PC-9 (cell line): ENCODE measurements at regions not wholly inside any gene's neighbourhood (a gene's known extent, or its start where the extent isn't known, plus 50 kb on each side); places are given as distances from the start of the nearest gene placed in this dataset.

Source experiments
- BruUV-seq: library from RNA; stranded (reverse); fragments of 400-500 nt; replicated peaks from 2 replicates; lab custom pipeline; 2021; lab: Mats Ljungman, UMichigan
- CTCF ChIA-PET: fragments of 300-600 bp; sonication (Branson Sonifier 250); formaldehyde crosslinking; loops from one replicate; lab custom pipeline; 2022; ENCODE audit warnings: antibody characterized with exemption; lab: Charles Lee
- POLR2A ChIA-PET: fragments of 300-600 bp; sonication (Branson Sonifier 250); formaldehyde crosslinking; loops from one replicate; lab custom pipeline; 2022; ENCODE audit warnings: antibody characterized with exemption; ENCODE audit not compliant: unreplicated experiment; lab: Charles Lee
- DNase-seq, 2 experiments: peaks; one replicate each; pipeline versions ENCODE4 v3.0.0 to v3.0.0-alpha.2; 2015 to 2022; ENCODE audit warnings: mixed read lengths in 1 of 2
- H2AFZ ChIP-seq: fragments of 200-600 bp; sonication (generic); 2 replicates; pipeline ENCODE4 v1.8.1; 2017; ENCODE audit warnings: antibody characterized with exemption
- H3F3A ChIP-seq: fragments of 200-600 bp; sonication (generic); 2 replicates; pipeline ENCODE4 v1.8.1; 2017; ENCODE audit warnings: antibody characterized with exemption, mild to moderate bottlenecking, low read depth; ENCODE audit not compliant: insufficient read depth
- H3K27ac ChIP-seq: fragments of 200-600 bp; sonication (generic); 2 replicates; pipeline ENCODE4 v1.6.1; 2016; ENCODE audit warnings: mixed run types
- H3K27me3 ChIP-seq: fragments of 200-600 bp; sonication (generic); 2 replicates; pipeline ENCODE4 v1.6.1; 2016; ENCODE audit warnings: low read depth, mixed run types; ENCODE audit not compliant: insufficient read depth
- H3K36me3 ChIP-seq: fragments of 200-600 bp; sonication (generic); 2 replicates; pipeline ENCODE4 v1.6.1; 2016; ENCODE audit warnings: low read depth, mixed run types
- H3K4me1 ChIP-seq: fragments of 200-600 bp; sonication (generic); replicated peaks from 2 replicates; pipeline ENCODE4 v1.6.1; 2016; ENCODE audit warnings: mixed run types; ENCODE audit not compliant: insufficient read depth
- H3K4me2 ChIP-seq: fragments of 200-600 bp; sonication (generic); 2 replicates; pipeline ENCODE4 v1.6.1; 2017; ENCODE audit warnings: mixed run types
- H3K4me3 ChIP-seq: fragments of 200-600 bp; sonication (generic); 2 replicates; pipeline ENCODE4 v1.6.1; 2016; ENCODE audit warnings: mixed run types
- H3K79me2 ChIP-seq: fragments of 200-600 bp; sonication (generic); 2 replicates; pipeline ENCODE4 v1.6.1; 2017; ENCODE audit warnings: low read depth, mixed run types
- H3K9me2 ChIP-seq: fragments of 200-600 bp; sonication (generic); 2 replicates; pipeline ENCODE4 v1.8.1; 2017; ENCODE audit warnings: mild to moderate bottlenecking; ENCODE audit not compliant: insufficient read depth
- H3K9me3 ChIP-seq: fragments of 200-600 bp; sonication (generic); 2 replicates; pipeline ENCODE4 v1.8.1; 2016; ENCODE audit warnings: low read depth; ENCODE audit not compliant: insufficient read depth
- H4K20me1 ChIP-seq: fragments of 200-600 bp; sonication (generic); 2 replicates; pipeline ENCODE4 v1.8.1; 2017; ENCODE audit not compliant: insufficient read depth
- EZH2 ChIP-seq: fragments of 200-600 bp; sonication (generic); IDR thresholded peaks from 2 replicates; pipeline ENCODE4 v1.8.0; 2017; ENCODE audit warnings: antibody characterized with exemption, low read depth
- intact Hi-C: fragments of 100-400 bp; cut with micrococcal nuclease; formaldehyde crosslinking; loops from one replicate; pipeline ENCODE4 v1.10.0; 2022; ENCODE audit not compliant: unreplicated experiment
- TF ChIP-seq, protein P1 (sequence below): fragments of 200-600 bp; sonication (generic); conservative IDR thresholded peaks from 2 replicates; pipeline ENCODE4 v1.6.1; 2017; ENCODE audit warnings: mixed run types, antibody characterized with exemption, mild to moderate bottlenecking, moderate library complexity

DNA sequence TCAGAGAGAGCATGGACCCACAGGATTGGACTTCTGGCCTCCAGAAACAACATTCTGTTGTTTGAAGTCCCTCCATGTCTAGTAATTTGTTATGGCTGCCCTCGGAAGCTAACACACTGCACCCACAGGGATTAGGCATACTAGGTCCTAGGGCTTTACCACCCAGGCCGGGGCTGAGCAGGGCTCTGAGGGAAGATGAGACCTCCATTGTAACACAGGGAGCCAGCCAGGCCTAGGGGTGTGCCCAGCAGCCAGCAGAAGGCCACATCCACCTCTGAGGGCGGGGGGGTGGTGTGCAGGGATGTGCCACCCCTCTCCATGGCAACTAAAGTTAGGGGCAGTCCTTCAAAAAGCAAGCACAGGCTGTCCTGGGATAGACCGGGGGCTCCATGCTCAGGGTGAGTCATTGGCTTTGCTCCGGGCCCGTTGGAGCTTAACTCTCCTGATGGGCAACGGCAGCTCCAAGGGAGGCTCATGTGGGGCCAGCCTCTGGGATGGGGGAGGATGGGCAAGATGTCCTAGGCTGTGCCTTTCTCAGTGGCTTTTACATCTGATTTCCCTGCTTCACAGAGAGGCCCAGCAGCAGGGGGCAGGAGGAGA lies 96.6 kb upstream of the GPR26 start:
- Histone ChIP-seq H3K4me2 (no peak overlapping the region), H3K9me2 (no peaks in the 10 kb centered on the region), H2AFZ (no peak overlapping the region), H3K79me2 (no peaks in the 10 kb centered on the region), H3K27me3 (peaks cover 51% of the 10 kb centered on the region), H3K4me3 (no peak overlapping the region), H4K20me1 (no peaks in the 10 kb centered on the region), H3F3A (no peaks in the 10 kb centered on the region), H3K27ac (no peak overlapping the region), H3K36me3 (no peaks in the 10 kb centered on the region), H3K9me3 (no peaks in the 10 kb centered on the region), H3K4me1 (no peaks in the 10 kb centered on the region)
- TF ChIP-seq EZH2, result no peak
- TF ChIP-seq, protein P1, sequence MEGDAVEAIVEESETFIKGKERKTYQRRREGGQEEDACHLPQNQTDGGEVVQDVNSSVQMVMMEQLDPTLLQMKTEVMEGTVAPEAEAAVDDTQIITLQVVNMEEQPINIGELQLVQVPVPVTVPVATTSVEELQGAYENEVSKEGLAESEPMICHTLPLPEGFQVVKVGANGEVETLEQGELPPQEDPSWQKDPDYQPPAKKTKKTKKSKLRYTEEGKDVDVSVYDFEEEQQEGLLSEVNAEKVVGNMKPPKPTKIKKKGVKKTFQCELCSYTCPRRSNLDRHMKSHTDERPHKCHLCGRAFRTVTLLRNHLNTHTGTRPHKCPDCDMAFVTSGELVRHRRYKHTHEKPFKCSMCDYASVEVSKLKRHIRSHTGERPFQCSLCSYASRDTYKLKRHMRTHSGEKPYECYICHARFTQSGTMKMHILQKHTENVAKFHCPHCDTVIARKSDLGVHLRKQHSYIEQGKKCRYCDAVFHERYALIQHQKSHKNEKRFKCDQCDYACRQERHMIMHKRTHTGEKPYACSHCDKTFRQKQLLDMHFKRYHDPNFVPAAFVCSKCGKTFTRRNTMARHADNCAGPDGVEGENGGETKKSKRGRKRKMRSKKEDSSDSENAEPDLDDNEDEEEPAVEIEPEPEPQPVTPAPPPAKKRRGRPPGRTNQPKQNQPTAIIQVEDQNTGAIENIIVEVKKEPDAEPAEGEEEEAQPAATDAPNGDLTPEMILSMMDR, result no peak
- no peak for DNase-seq
- POLR2A ChIA-PET, result no interaction called here
- no TSS peak for BruUV-seq
- intact Hi-C loops, result no loop called here
- CTCF ChIA-PET, result no interaction called here

DNA sequence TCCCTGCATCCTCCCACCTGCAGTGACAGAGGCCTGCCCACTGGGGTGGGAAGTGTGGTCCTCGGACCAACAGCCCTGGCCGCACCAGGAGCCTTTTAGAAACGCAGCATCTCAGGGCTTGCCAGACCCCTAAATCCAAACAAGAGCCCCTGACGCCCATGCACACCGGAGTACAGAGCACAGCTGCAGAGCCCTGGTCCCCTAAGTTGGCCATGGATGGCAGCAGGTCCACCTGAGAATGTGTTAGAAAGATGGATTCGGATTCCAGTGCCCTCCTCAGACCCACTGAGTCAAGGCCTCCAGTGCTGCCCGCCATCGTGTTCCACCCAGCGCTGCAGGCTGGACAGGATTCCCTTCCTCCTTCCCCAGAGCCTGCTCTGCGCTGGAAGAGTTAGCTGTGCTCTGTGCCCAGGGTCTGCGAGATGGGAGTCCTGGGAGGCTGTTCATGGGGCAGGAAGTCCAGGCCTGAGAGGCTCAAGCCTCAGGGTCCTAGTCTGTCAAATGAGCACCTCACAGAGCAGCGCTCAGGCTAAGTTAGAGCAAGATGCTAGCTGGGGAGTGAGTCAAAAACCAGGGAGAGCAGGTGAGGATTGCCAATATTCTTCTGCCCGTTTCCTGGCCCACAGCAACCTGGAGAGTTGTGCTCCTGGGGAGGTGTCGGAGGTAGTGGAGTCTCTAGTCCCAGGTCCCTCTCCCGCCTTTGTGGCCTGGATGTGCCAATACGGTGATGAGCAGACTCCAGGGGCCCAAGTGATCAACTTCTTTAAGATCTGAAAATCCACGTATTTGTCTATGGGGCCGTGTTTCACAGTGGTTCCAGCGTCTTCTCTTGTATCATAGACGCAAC lies 95.9 kb upstream of the GPR26 start:
- BruUV-seq, result no TSS peak
- Histone ChIP-seq H3K9me3 (no peaks in the 10 kb centered on the region), H4K20me1 (no peaks in the 10 kb centered on the region), H3K27ac (no peak overlapping the region), H3K4me2 (no peak overlapping the region), H2AFZ (no peak overlapping the region), H3F3A (no peaks in the 10 kb centered on the region), H3K79me2 (no peaks in the 10 kb centered on the region), H3K9me2 (no peaks in the 10 kb centered on the region), H3K27me3 (peaks cover 51% of the 10 kb centered on the region), H3K36me3 (no peaks in the 10 kb centered on the region), H3K4me3 (no peak overlapping the region), H3K4me1 (no peaks in the 10 kb centered on the region)
- no peak for DNase-seq
- no peak for TF ChIP-seq EZH2
- TF ChIP-seq, protein P1, result no peak
- intact Hi-C loops, result no loop called here
- ChIA-PET POLR2A (no interaction called here), CTCF (no interaction called here)

DNA sequence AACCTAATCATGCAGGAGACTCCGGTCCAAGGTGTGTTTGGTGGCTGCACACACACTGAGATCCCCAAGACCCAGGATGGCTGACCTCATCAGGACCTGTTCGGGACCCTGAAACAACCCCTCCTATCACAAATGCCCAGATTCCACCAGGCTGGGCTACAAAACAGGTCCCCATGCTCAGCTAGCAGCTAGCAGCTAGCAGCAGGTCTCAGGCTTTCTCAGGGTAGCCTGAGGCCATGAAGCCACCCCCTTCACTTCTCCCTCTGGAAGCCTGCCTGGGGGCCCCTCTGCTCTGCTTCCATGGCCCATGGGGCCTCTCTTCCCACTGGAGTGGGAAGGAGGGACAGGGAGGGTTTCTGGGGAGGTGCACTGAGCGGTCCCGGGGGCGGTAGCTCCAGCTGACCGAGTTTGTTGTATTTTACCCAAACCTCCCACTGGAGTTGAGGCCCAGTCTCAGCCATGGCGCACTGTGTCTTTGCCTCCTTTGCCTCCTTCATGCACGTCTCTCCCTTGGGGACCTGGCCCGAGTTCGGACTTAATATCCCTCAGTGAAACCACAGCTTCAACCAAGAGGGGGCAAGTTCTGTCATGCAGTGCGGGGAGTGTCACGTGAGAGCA lies 95.1 kb upstream of the GPR26 start:
- H3K79me2 ChIP-seq, result no peaks in the 10 kb centered on the region
- BruUV-seq, result no TSS peak
- H3K4me3 ChIP-seq, result no peak overlapping the region
- H4K20me1 ChIP-seq, result no peaks in the 10 kb centered on the region
- TF ChIP-seq, protein P1, result no peak
- TF ChIP-seq EZH2, result no peak
- no peak for DNase-seq
- H3K27me3 ChIP-seq, result peaks cover 51% of the 10 kb centered on the region
- POLR2A ChIA-PET, result no interaction called here
- no peaks in the 10 kb centered on the region for H3K4me1 ChIP-seq
- no peak overlapping the region for H2AFZ ChIP-seq
- no peak overlapping the region for H3K27ac ChIP-seq
- no peaks in the 10 kb centered on the region for H3K9me2 ChIP-seq
- no peaks in the 10 kb centered on the region for H3K36me3 ChIP-seq
- H3K4me2 ChIP-seq, result no peak overlapping the region
- no peaks in the 10 kb centered on the region for H3K9me3 ChIP-seq
- CTCF ChIA-PET, result no interaction called here
- no peaks in the 10 kb centered on the region for H3F3A ChIP-seq
- intact Hi-C loops, result no loop called here
